ENCODE measurements at regions not wholly inside any gene's neighbourhood (a gene's known extent, or its start where the extent isn't known, plus 50 kb on each side); places are given as distances from the start of the nearest gene placed in this dataset.

DNA sequence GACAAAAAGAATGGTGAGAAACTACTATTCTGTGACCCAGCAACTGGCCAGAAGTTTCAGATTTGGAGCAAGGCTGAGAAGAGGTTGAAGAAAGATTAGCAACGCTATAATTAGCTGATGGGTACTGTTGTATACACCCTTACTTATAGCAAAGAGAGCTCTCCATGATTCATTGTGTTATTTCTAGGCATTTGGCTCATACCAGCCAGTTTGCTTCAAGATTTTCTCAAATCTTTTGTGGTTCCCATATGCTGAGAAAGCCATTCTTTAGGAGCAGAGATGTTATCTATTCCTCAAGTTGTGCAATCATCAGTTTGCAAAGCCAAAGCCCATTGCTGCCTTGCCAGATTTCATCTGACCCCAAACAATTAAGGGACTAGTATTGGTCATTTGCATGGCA lies 179.4 kb downstream of the ETS1 start:
- no peak for DNase-seq (ENCODE audit: low read depth in 2 of 3, low spot score in 2 of 3)

DNA sequence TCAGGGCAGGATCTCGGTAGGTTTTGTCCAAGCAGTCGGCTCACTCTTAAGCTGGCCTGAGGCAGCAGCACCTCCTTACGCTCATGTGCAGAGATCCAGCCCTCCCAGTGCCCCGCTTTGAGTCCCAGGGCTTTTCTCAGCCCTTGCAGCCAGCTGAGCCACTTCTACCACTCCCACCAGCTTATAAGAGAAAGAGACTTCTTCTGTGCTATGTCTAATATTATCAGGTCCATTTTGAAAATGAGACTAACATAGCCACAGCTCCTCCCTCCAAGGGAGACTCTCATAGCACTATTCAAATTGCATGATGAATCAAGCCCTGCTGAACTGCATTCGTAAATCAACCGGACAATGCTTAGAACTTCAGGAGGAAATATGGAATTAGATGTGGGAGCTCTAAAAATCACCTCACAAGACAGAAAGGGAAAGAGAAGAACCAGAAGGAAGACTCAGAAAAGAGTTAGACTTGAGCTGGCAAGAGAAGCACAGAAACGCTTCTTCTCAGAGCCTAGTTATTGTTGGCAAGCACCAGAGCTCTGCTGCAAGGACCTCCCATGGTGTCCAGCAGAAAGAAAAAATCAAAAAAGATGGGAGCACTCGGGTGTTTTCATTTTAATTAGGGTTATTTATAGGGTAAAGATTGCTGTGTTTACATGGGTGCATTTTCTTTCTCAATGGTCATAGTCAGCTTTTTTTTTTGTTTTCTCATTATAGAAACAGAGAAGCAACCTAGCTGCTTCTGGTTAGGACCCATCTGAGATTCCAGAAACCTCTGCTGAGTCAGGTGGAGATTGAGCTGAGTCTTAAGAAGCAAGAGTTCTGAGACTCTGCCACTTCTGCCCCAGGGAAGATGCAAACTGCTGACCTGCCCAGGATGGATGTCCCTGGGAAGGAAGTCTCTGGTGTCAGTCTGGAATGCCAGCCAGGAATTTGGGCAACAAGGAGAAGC lies 181.4 kb downstream of the ETS1 start:
- no peak for DNase-seq (ENCODE audit: low read depth in 2 of 3, low spot score in 2 of 3)

DNA sequence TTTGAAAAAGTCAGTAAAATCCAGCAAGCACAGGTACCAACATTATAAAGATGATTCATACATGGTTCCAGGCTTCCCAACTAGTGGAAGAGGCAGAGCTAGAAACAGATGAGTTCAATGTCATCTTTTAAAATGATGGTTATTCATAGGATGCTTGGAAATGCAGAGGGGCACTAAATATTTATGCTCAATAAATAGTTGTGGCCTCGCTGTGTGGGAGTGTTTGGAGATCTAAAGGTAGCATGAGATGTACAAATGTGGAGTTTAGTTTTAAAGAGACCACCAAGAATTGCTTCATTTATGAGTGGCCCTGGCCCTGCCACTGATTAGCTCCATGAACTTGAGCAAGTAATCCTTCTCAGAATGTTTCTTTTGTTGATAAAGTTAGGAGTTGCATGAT lies 182.2 kb downstream of the ETS1 start:
- DNase-seq (ENCODE audit: low read depth in 2 of 3, low spot score in 2 of 3) = no peak

DNA sequence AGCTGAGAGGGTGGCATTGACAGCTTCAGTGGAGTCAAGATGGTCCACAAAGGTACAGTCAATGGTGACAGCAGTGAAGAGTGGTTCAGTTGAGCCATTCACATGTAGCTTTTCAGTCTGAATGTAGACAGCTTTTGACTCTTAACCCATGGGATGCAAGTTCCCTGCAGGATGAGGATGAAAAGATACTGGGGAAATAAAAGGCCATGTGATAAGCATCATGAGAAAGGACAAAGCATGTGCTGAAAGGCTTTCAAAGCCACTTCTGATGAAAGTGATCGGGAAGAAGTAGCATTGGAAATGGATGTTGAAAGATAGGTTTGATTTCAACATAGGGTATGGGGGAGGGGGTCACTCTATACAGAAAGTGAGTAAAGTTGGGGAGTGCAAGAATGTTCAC lies 182.9 kb downstream of the ETS1 start:
- DNase-seq (ENCODE audit: low read depth in 2 of 3, low spot score in 2 of 3) = no peak

DNA sequence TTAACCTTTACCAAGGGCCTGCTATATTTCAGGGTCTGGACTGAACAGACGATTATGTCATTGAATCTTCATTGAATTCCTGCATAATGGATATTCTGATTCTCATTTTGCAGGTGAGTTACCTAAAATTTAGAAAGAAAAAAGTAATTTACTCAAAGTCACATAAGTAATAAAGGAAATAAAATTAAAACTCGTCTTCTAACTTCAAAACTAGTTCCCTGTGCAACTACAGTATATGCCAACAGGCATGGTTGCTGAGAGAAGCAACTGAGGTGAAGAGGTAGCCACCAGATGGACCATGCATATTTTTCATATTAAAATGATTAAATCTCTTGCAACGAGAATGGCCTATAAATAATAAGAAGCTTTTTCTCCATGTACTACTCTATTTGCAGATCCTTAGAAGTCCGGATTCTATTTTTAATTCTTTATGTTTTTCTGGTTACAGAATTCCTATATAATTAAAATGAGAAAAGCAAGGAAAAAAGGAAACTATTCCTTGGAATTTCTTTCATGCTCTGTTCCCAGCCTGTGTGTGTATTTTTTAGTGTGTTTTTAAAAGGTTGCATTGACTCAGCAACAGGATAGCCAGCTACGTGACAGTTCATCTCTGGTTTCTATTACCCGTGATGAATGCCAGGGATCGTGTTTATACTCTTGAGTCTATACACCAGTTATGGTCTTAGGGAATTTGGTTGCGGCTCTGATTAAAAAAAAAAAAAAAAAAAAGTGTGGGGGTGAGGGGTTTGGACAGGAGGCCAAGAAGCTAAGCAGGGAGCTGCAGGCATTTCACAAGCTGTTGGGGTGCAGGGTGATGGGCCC lies 186.8 kb downstream of the ETS1 start:
- no peak for DNase-seq (ENCODE audit: low read depth in 2 of 3, low spot score in 2 of 3)

DNA sequence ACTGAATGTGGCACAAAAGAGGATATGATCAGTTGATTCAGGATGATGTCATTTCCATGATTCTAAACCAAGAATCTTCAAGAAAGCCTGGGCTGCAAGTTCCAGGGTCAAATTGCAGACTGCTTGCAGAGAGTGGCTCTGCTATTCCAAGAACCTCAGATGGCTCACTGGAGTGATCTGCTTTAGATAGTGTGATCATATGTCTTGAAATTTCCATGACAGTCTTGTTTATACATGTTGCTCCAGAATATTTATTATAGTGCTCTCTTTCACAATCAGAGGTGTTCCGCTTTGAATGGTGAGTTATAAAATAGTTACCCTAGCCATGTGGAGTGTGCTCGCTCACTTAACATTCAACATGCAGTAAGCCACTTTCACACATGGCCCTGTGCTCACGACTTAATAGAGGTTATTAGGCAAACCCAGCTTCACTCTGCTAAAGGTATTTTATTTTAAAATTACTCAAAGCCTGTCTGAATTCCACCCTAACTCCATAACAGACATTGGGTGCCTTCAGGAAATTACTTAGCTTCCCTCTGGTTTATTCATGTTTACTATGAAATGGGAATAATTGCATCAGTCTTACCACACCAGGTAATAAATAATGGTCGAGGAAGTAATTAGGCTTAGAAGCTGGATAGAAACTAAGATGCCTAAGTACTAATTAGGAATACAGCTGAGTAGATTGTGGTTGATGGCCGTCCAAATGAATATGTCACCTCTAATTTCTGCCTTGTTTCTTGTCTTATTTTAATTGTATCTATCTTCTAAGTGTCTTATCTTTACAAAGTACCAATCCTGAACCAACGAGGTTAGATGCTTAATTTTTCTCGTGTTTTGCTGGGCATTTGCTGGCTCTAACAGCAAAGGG lies 187.9 kb downstream of the ETS1 start:
- DNase-seq (ENCODE audit: low read depth in 2 of 3, low spot score in 2 of 3) = no peak

DNA sequence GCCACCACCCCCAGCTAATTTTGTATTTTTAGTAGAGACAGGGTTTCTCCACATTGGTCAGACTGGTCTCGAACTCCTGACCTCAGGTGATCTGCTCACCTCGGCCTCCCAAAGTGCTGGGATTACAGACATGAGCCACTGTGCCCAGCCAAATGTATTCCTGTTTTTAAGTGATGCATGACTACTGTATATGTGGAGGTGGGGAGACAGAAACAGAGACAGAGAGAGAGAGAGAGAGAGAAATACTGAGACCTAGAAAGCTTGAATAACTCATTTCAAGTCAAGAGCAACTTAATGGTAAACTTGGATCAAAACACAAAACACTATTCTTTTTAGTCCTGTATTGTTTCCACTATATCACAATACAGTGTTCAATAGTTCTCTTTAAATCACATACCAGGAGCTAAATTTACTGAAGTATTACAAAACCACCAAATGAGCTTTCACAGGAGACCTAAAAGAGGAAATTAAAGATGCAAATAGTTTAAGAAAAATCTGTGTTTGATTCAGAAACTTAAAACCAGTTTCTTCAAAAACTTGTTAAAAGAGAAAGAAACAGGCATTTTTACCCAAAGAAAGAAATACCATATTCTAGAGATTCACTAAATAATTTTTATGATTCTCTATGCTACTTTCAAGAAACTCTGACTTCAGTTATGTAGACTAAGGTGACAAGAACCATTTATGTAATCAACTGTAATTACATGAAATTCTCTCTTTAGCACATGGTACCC lies 188.7 kb downstream of the ETS1 start:
- no peak for DNase-seq (ENCODE audit: low read depth in 2 of 3, low spot score in 2 of 3)

DNA sequence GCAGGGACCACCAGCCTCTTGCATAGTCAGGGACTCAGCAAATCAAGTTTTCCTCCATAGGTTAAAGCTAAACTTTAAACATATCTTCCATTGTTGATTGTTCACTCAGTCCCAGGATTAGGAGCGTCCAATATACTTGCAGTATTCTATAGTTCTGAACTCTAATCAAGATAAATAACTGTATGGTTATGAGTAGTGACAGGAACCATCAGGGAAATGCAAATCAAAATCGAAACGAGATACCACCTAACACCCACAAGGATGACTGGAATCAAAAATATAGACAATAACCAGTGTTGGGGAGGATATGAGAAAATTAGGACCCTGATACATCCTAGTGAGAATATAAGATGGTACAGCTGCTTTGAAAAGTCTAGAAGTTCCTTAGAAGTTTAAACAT lies 190.0 kb downstream of the ETS1 start:
- DNase-seq (ENCODE audit: low read depth in 2 of 3, low spot score in 2 of 3) = no peak

DNA sequence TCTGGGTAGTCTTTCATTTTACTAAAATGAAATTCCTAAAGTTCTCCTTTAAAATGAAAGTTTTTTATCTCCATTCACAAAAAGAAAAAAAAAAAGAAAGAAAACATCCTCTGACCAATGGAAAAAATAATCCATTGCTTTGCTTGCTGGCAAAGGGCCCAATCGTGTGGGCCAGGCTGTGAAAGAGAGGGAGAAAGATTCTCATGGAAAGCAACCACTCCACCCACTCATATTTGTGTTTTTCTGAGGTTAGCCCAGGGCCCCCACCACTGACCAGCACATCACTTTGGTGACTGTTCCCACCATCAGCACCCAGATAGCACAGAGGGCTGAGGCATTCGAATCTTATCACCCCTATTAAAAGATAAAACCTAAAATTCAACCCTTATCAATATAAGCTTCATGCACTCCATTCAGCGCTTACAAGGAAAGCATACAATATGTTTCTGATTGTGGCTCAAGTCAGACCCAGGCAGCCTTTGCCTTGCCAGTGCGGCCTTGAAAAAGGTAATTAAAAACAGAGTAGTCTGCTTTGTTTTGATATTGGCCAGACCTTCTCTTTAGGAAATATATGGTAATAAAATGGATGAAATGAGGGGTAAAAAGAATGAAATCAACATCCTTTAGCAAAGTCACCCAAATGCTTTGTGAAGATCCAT lies 192.8 kb downstream of the ETS1 start:
- no peak for DNase-seq (ENCODE audit: low read depth in 2 of 3, low spot score in 2 of 3)

DNA sequence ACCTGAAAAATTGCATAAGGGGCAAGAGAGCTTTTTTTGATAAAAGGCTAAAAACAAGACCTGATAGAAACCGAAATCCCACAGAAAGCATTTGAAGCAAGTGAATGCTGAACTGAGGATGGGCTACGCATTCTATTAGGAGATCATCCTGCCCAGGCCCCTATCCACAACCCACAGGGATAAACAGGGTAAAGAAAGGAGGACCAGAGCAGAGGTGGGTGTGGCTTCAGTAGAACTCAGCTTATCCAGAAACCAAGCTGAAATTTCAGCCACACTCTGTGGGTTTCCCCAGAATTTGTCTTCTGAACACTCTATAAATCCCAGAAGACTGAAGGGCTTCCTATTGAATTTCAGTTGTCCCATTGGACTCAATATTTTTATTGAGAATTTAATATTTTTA lies 195.1 kb downstream of the ETS1 start:
- no peak for DNase-seq (ENCODE audit: low read depth in 2 of 3, low spot score in 2 of 3)

DNA sequence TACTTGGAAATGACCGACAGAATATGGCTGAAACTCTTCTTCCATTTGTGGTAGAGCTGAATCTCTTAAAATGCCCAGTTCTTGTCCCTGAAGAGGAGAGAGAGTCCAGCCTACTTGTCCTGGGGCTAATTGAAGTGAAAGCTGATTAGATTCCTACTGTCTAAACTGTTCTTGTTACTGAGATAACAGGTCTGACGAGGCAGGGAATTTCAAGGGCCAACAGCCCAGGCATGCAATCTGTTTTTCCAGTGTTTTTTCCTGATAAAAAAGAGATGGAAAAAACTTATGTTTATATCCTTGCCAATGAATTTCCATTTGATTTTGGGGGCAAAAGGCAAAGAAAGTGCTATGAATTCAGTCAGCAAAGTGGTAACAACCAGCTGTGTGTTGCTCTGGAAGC lies 195.5 kb downstream of the ETS1 start:
- no peak for DNase-seq (ENCODE audit: low read depth in 2 of 3, low spot score in 2 of 3)

DNA sequence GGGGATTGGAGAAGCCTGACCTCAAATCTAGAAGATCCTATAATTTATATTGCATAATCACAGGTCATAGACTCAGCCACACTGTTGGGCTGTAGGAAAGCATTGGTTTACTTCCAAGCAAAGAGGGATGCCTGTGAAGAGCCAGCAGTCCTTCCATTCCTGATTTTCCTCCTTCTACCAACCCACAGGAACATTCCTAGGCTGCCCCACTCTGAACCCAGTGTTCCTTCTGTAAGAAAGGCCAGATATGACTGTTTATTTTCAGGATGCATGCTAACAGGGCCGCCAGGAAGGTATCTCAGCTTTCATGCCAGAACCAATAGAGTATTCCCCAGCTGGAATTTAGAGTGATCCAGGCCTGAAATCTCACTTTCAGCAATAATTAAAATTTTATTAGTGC lies 197.1 kb downstream of the ETS1 start:
- no peak for DNase-seq (ENCODE audit: low read depth in 2 of 3, low spot score in 2 of 3)

DNA sequence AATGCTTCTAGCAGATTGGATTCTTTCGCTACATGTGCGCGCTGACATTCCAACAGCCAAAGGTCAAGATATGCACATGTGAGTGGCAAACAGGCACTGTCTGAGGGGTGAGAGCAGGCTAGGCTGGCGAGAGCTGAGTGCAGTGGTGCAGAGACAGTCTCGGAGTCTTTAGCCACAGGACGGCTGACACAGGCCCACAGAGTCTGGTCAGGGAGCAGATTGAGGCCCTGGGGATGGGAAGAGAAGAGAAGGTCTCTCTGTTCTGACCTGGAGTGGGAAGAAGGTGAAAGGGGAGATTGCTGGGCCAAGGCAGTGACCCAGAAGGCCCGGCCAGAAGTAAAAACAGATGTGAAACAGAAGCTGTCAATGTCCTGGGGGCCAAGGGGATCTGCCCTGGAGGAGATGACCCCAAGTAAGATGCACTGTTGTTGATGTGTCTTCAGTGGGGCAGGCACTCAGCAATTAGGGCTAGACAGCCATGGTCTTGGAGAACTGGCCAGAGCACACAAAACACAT lies 197.8 kb downstream of the ETS1 start:
- DNase-seq (ENCODE audit: low read depth in 2 of 3, low spot score in 2 of 3) = no peak

DNA sequence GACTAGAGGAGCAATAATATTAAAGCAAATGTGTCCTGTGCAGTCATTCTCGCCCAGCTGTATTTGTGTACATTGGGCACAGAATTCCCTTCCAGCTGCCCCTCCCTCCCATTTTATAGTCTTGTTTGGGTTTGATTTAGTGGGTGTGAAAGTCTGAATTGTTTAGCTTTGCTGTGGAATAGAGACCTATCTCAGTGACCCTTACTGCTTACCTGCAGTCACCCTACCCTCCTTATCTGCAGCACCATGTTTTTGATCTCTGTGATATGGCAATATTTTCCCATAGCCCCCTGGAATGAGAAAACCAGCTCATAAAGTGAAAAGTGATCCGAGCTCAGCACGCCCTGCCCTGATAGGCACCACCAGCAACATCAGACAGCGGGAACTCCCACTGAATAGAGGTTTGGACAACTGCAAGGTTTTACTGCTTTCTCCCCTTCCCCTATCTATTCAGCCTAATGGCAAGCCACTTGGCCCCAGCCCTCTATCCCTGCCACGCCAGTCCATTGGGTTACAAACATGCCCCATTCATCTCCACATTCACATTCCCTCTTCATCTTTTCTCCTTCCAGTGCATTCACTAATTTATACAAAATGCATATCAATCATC lies 199.0 kb downstream of the ETS1 start:
- DNase-seq (ENCODE audit: low read depth in 2 of 3, low spot score in 2 of 3) = no peak

DNA sequence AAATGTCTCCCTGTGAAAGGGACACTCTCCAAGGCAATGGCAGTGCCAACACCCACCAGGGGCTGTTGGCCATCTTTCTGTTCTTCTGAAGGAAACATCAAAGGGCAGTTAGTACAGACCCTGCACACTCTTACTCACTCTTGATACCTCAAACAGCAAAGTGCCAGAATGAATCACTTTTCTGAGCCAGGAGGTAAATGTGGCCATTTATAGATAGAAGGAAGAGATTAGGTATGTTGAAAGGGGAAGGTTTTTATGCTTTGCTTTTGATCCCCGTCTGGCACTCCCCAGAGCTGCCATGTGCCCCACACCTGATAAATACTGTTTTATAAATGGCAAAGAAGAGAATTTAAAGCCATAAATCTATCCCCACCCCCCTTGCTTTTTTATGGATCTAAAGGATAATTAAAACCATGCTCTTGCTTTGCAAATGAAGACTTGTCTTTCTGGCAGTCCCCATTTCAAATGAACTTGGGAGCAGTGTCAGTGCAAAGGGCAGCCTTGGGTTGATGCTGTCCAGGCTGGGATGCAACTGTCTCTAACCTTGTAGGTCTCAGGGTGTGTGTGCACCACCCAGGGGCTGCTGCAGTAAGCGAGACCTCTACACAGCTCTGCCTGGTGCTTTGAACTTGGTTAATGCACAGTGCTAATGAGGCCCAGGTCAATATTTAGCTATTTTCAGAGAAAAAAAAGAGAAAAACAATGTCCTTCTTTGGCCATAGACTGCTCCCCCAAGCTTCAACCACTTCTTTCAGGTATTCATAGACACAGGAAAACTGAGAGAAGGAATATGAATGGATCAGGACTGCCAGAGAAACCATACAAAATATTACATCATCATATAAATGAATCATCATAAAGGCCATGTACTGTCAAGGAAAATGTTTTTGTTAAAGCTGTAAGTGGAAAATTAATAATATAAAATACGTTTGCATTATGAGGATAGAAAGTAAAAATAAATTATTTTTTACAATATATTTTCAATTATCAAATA lies 207.5 kb downstream of the ETS1 start:
- no peak for DNase-seq (ENCODE audit: low read depth in 2 of 3, low spot score in 2 of 3)

DNA sequence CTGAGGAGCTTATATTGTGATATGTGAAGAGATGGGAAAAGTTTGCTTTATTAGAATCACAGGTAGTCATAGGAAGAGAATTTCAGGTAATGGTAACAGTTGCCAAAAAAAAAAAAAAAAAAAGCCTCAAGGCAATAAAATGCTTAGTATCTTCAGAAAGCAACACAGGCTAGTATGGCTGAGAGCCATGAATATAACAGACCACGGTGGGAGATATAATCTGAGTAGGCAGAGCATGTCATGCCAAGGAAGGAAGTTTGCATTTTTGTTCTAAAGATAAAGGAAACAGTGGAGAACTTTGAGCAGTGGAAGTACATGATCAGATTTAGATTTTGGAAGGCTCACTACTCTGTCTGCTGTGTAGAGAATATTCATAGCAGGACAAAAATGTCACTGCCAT lies 211.4 kb downstream of the ETS1 start:
- DNase-seq (ENCODE audit: low read depth in 2 of 3, low spot score in 2 of 3) = no peak

DNA sequence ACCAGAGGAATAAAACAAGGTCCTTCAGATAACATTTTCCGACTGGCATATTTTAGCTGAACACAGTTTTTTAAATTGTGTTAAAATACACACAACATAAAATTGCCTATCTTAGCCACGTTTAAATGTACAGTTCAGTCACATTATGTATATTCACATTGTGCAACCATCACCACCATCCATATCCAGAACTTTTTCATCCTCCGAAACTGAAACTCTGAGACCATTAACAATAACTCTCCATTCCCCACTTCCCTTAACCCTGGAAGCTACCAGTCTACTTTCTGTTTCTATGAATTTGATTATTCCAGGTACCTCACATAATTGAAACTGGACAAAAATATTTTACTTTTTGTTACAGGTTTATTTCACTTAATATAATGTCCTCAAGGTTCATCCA lies 213.3 kb downstream of the ETS1 start:
- DNase-seq (ENCODE audit: low read depth in 2 of 3, low spot score in 2 of 3) = no peak

DNA sequence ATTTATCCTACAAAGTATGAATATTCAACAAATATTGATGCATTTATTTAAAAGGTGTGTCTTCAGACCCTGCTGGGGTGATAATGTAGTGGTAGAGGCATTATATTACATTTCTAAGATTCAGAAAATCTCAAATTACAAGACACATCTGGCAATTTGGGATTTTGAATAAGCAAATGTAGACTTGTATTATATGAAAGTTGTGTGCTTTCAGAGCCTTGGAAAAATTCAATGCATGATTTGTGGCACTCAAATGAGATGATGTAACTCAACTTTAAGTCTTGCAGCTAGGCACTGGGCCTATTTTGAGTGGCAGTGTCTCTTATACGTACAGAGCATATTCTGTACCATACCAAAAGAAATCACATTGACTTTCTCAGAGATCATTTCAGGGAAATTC lies 214.4 kb downstream of the ETS1 start:
- no peak for DNase-seq (ENCODE audit: low read depth in 2 of 3, low spot score in 2 of 3)
